SU-DHL-6 (cell line): ENCODE measurements at regions not wholly inside any gene's neighbourhood (a gene's known extent, or its start where the extent isn't known, plus 50 kb on each side); places are given as distances from the start of the nearest gene placed in this dataset.

Experiments
- EZH2phosphoT487 ChIP-seq: fragments of 200-600 bp; sonication (generic), shearing (Covaris generic); conservative IDR thresholded peaks from 2 replicates; pipeline ENCODE4 v1.6.1; 2018; ENCODE audit warnings: mild to moderate bottlenecking, antibody characterized with exemption, low read length, moderate library complexity, mixed read lengths
- TF ChIP-seq, protein P1 (sequence below): fragments of 200-600 bp; sonication (generic); IDR thresholded peaks from one replicate; pipeline ENCODE4 v1.5.1; 2017; ENCODE audit warnings: antibody characterized with exemption, mild to moderate bottlenecking, low read length, moderate library complexity; ENCODE audit not compliant: insufficient read depth, poor library complexity, severe bottlenecking

DNA sequence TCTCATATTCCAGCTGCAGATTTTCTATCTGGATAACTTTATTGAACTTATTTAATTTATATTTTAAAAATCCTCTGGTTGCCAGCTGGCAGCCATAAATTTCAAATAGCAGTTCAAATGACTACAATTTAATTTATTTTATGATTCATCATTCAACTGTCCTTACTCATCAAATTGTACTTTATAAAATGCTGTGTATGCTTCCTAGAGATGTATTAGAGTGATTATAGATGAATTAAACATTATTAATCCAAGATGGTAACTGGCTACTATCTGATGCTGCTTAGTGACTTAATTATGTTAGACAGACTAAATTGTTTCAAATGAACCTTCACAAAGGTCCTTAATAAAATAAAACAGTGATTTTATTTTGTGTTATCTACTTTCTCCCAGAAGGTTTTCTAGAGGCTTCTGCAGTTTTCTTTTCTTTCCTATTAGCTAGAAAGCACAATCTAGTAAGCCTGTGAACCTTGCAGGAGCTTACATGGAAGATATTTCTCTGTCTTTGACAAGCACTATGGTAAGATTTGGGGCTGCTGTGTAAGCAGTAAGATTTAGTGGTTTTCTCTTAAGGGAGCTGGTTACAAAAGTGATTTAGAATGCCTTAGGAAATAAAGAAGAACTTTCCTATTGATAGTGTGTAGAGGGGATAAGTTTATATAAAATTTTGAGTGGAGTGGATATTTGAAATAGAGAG, 322.3 kb downstream of the FSIP2 start:
- TF ChIP-seq, protein P1, sequence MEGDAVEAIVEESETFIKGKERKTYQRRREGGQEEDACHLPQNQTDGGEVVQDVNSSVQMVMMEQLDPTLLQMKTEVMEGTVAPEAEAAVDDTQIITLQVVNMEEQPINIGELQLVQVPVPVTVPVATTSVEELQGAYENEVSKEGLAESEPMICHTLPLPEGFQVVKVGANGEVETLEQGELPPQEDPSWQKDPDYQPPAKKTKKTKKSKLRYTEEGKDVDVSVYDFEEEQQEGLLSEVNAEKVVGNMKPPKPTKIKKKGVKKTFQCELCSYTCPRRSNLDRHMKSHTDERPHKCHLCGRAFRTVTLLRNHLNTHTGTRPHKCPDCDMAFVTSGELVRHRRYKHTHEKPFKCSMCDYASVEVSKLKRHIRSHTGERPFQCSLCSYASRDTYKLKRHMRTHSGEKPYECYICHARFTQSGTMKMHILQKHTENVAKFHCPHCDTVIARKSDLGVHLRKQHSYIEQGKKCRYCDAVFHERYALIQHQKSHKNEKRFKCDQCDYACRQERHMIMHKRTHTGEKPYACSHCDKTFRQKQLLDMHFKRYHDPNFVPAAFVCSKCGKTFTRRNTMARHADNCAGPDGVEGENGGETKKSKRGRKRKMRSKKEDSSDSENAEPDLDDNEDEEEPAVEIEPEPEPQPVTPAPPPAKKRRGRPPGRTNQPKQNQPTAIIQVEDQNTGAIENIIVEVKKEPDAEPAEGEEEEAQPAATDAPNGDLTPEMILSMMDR: no peak
- no peak for TF ChIP-seq EZH2phosphoT487
